KMS-11 (cell line): ENCODE measurements at regions not wholly inside any gene's neighbourhood (a gene's known extent, or its start where the extent isn't known, plus 50 kb on each side); places are given as distances from the start of the nearest gene placed in this dataset.

Source experiments
- H2AFZ ChIP-seq: fragments of 200-600 bp; sonication (generic); 2 replicates; pipeline ENCODE4 v1.6.1; 2016; ENCODE audit warnings: antibody characterized with exemption, mixed run types, low read depth
- H3K27ac ChIP-seq: fragments of 200-600 bp; sonication (generic); 2 replicates; pipeline ENCODE4 v1.6.1; 2016; ENCODE audit warnings: mild to moderate bottlenecking, mixed run types
- H3K27me3 ChIP-seq: fragments of 200-600 bp; sonication (generic); 2 replicates; pipeline ENCODE4 v1.6.1; 2017; ENCODE audit warnings: mild to moderate bottlenecking, low read depth, mixed run types, moderate library complexity; ENCODE audit not compliant: insufficient read depth
- H3K36me3 ChIP-seq: fragments of 200-600 bp; sonication (generic); 2 replicates; pipeline ENCODE4 v1.6.1; 2017; ENCODE audit warnings: mild to moderate bottlenecking, mixed run types; ENCODE audit not compliant: insufficient read depth
- H3K4me1 ChIP-seq: fragments of 200-600 bp; sonication (generic); 2 replicates; pipeline ENCODE4 v1.6.1; 2016; ENCODE audit warnings: mild to moderate bottlenecking, low read depth, mixed run types; ENCODE audit not compliant: poor library complexity, severe bottlenecking
- H3K4me2 ChIP-seq: fragments of 200-600 bp; sonication (generic); 2 replicates; pipeline ENCODE4 v1.7.0; 2016; ENCODE audit warnings: mild to moderate bottlenecking, mixed run types
- H3K4me3 ChIP-seq: fragments of 200-600 bp; sonication (generic); IDR thresholded peaks from 2 replicates; pipeline ENCODE4 v1.6.1; 2017; ENCODE audit warnings: low read depth, low read length, mixed read lengths; ENCODE audit not compliant: insufficient read depth
- H3K79me2 ChIP-seq: fragments of 200-600 bp; sonication (generic); 2 replicates; pipeline ENCODE4 v1.6.1; 2016; ENCODE audit warnings: low read depth, mixed run types; ENCODE audit not compliant: insufficient read depth
- H3K9ac ChIP-seq: fragments of 200-600 bp; sonication (generic); 2 replicates; pipeline ENCODE4 v1.6.1; 2016; ENCODE audit warnings: mild to moderate bottlenecking, mixed run types
- H4K20me1 ChIP-seq: fragments of 200-600 bp; sonication (generic); 2 replicates; pipeline ENCODE4 v1.6.1; 2016; ENCODE audit warnings: mild to moderate bottlenecking, mixed run types; ENCODE audit not compliant: insufficient read depth
- CTCF ChIP-seq: fragments of 200-600 bp; sonication (generic); conservative IDR thresholded peaks from 2 replicates; pipeline ENCODE4 v1.6.1; 2017; ENCODE audit warnings: low read depth, mild to moderate bottlenecking, antibody characterized with exemption, low read length, moderate library complexity, mixed read lengths

GRCh38 chr10:69734416-69734796, 67.3 kb upstream of the COL13A1 start:
- Histone ChIP-seq H3K4me3 (no peak overlapping the region), H3K27me3 (peaks cover 84% of the 10 kb centered on the region), H3K4me2 (peak overlapping the region; percentile 44; the same call in 1 of the 2 replicates), H2AFZ (no peak overlapping the region), H3K36me3 (no peaks in the 10 kb centered on the region), H3K4me1 (peaks cover 21% of the 10 kb centered on the region), H3K79me2 (no peaks in the 10 kb centered on the region), H4K20me1 (no peaks in the 10 kb centered on the region), H3K9ac (no peak overlapping the region), H3K27ac (no peak overlapping the region)
- TF ChIP-seq CTCF, result no peak

GRCh38 chr10:69734797-69735468, 66.8 kb upstream of the COL13A1 start:
- no peaks in the 10 kb centered on the region for H4K20me1 ChIP-seq
- H2AFZ ChIP-seq, result no peak overlapping the region
- H3K36me3 ChIP-seq, result no peaks in the 10 kb centered on the region
- peaks cover 85% of the 10 kb centered on the region for H3K27me3 ChIP-seq
- no peak overlapping the region for H3K9ac ChIP-seq
- TF ChIP-seq CTCF, result no peak
- H3K79me2 ChIP-seq, result no peaks in the 10 kb centered on the region
- H3K4me3 ChIP-seq, result no peak overlapping the region
- H3K4me2 ChIP-seq, result peak overlapping the region; percentile 44; the same call in 1 of the 2 replicates
- no peak overlapping the region for H3K27ac ChIP-seq
- H3K4me1 ChIP-seq, result peaks cover 21% of the 10 kb centered on the region

GRCh38 chr10:69736886-69737641, 64.6 kb upstream of the COL13A1 start:
- Histone ChIP-seq H3K27me3 (peaks cover 89% of the 10 kb centered on the region), H2AFZ (no peak overlapping the region), H4K20me1 (no peaks in the 10 kb centered on the region), H3K79me2 (no peaks in the 10 kb centered on the region), H3K36me3 (no peaks in the 10 kb centered on the region), H3K4me3 (no peak overlapping the region), H3K4me2 (no peak overlapping the region), H3K9ac (no peak overlapping the region), H3K27ac (no peak overlapping the region), H3K4me1 (peaks cover 21% of the 10 kb centered on the region)
- TF ChIP-seq CTCF, result no peak

- Histone ChIP-seq H3K9ac (no peak overlapping the region), H2AFZ (no peak overlapping the region), H4K20me1 (no peaks in the 10 kb centered on the region), H3K4me3 (no peak overlapping the region), H3K4me2 (no peak overlapping the region), H3K27me3 (peaks cover 89% of the 10 kb centered on the region), H3K27ac (no peak overlapping the region), H3K36me3 (no peaks in the 10 kb centered on the region), H3K4me1 (peaks cover 21% of the 10 kb centered on the region), H3K79me2 (no peaks in the 10 kb centered on the region)
- TF ChIP-seq CTCF, result no peak
Measured at GRCh38 chr10:69738071-69738470, 63.6 kb upstream of the COL13A1 start.
